G401 (cell line): ENCODE measurements at regions not wholly inside any gene's neighbourhood (a gene's known extent, or its start where the extent isn't known, plus 50 kb on each side); places are given as distances from the start of the nearest gene placed in this dataset.
"Not testable (repeated sequence)": the region's sequence is repeated elsewhere in the genome, so short reads cannot be mapped to it uniquely, and the experiment has no call there.

Experiments used
- DNase-seq: peaks from one replicate; pipeline ENCODE4 v3.0.0-alpha.2; 2015; ENCODE audit warnings: low spot score
- in situ Hi-C: cut with HindIII; loops from 2 replicates; pipeline ENCODE4 v1.10.0; 2016; ENCODE audit warnings: low sequenced_read_pairs, mixed read lengths

- DNase-seq, in situ Hi-C loops: not testable (repeated sequence)
Observed at GRCh38 chr7:65776677-65777076, 96.2 kb upstream of the VKORC1L1 start.

- in situ Hi-C loops, DNase-seq: not testable (repeated sequence)
Observed at GRCh38 chr7:65789943-65790342, 82.9 kb upstream of the VKORC1L1 start.

- in situ Hi-C loops, DNase-seq: not testable (repeated sequence)
Observed at GRCh38 chr7:65791788-65792187, 81.1 kb upstream of the VKORC1L1 start.

- in situ Hi-C loops, DNase-seq: not testable (repeated sequence)
Observed at GRCh38 chr7:65792726-65793125, 80.1 kb upstream of the VKORC1L1 start.

- DNase-seq, in situ Hi-C loops: not testable (repeated sequence)
Observed at GRCh38 chr7:65794671-65795391, 78.0 kb upstream of the VKORC1L1 start.

GRCh38 chr7:65795392-65795716 lies 77.5 kb upstream of the VKORC1L1 start:
- in situ Hi-C loops, DNase-seq: not testable (repeated sequence)

- no peak for DNase-seq
- in situ Hi-C loops = no loop called here
Observed at GRCh38 chr7:65796205-65796604, 76.7 kb upstream of the VKORC1L1 start.

- in situ Hi-C loops = not testable (repeated sequence)
Observed at GRCh38 chr7:65797086-65797485, 75.8 kb upstream of the VKORC1L1 start.

GRCh38 chr7:65797566-65797965 lies 75.3 kb upstream of the VKORC1L1 start:
- DNase-seq, in situ Hi-C loops: not testable (repeated sequence)

More at GRCh38 chr7:65797086-65797485, 75.8 kb upstream of the VKORC1L1 start:
- DNase-seq = not testable (repeated sequence)

GRCh38 chr7:65798111-65799075 lies 74.5 kb upstream of the VKORC1L1 start:
- in situ Hi-C loops = no loop called here
- DNase-seq = no peak

GRCh38 chr7:65800191-65800590 lies 72.7 kb upstream of the VKORC1L1 start:
- in situ Hi-C loops, DNase-seq: not testable (repeated sequence)

- no peak for DNase-seq
- in situ Hi-C loops = no loop called here
Observed at GRCh38 chr7:65800890-65801341, 72.0 kb upstream of the VKORC1L1 start.

GRCh38 chr7:65804887-65805286 lies 68.0 kb upstream of the VKORC1L1 start:
- no peak for DNase-seq
- in situ Hi-C loops = no loop called here

- in situ Hi-C loops, DNase-seq: not testable (repeated sequence)
Observed at GRCh38 chr7:65807067-65807466, 65.8 kb upstream of the VKORC1L1 start.

- in situ Hi-C loops = no loop called here
- DNase-seq = no peak
Observed at GRCh38 chr7:65809259-65809981, 63.5 kb upstream of the VKORC1L1 start.

GRCh38 chr7:65809982-65810288 lies 62.9 kb upstream of the VKORC1L1 start:
- DNase-seq = no peak
- in situ Hi-C loops = no loop called here

- DNase-seq = no peak
- in situ Hi-C loops = no loop called here
Observed at GRCh38 chr7:65812281-65812680, 60.6 kb upstream of the VKORC1L1 start.

- in situ Hi-C loops, DNase-seq: not testable (repeated sequence)
Observed at GRCh38 chr7:65814556-65815167, 58.2 kb upstream of the VKORC1L1 start.

GRCh38 chr7:65820287-65820950 lies 52.5 kb upstream of the VKORC1L1 start:
- in situ Hi-C loops = no loop called here
- no peak for DNase-seq
